BLaER1 treated with 17β-estradiol and CSF1 and Interleukin-3, amounts not matched to agents 10 nM and 100 nM (cell line): ENCODE measurements at regions not wholly inside any gene's neighbourhood (a gene's known extent, or its start where the extent isn't known, plus 50 kb on each side); places are given as distances from the start of the nearest gene placed in this dataset.

ENCODE experiments used
- H3K27ac ChIP-seq, 11 experiments: shearing (Covaris generic); formaldehyde crosslinking; 2 replicates each; pipeline ENCODE4 v1.8.1; 2022
- H3K27me3 ChIP-seq, 11 experiments: shearing (Covaris generic); formaldehyde crosslinking; 2 replicates each; pipeline ENCODE4 v1.8.1; 2022
- H3K36me3 ChIP-seq, 11 experiments: shearing (Covaris generic); formaldehyde crosslinking; 2 replicates each; pipeline ENCODE4 v1.8.1; 2022
- H3K4me1 ChIP-seq, 10 experiments: shearing (Covaris generic); formaldehyde crosslinking; 2 replicates each; pipeline ENCODE4 v1.8.1; 2022
- H3K4me2 ChIP-seq, 11 experiments: shearing (Covaris generic); formaldehyde crosslinking; 2 replicates each; pipeline ENCODE4 v1.8.1; 2022
- H3K4me3 ChIP-seq, 10 experiments: shearing (Covaris generic); formaldehyde crosslinking; 2 replicates each; pipeline ENCODE4 v1.8.1; 2022
- H3K9ac ChIP-seq, 11 experiments: shearing (Covaris generic); formaldehyde crosslinking; 2 replicates each; pipeline ENCODE4 v1.8.1; 2022
- H3K9me3 ChIP-seq, 11 experiments: shearing (Covaris generic); formaldehyde crosslinking; replicated peaks in 1 of 11; 2 replicates each; pipeline ENCODE4 v1.8.1; 2022
- H4K20me1 ChIP-seq, 11 experiments: shearing (Covaris generic); formaldehyde crosslinking; 2 replicates each; pipeline ENCODE4 v1.8.1; 2022
- Cebpa-rat ChIP-seq, 11 experiments: shearing (Covaris generic); IDR thresholded peaks; 2 replicates each; pipeline ENCODE4 v1.8.1; 2022

DNA sequence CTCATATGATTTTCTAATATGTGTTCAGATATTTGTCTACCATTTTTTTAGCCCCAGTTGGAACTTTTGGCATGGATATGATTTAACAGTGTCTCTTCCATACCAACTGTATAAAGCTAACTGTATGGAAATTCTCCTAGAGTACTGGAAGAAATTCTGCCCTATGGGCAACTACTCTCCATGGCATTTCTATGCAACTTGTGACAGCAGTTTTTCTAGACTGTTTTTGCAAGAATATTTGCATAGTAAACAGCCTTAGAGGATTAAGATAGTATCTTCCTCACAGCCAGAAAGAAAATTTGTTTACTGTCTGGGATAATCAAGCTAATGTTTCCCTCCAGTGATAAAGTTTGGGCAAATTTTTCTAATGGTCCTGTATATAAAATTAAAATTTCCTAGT, 119.9 kb upstream of the PCDH17 start:
- H3K4me1 ChIP-seq: no peaks in the 10 kb centered on the region
- no peaks in the 10 kb centered on the region for H3K9me3 ChIP-seq
- H3K27ac ChIP-seq: no peak overlapping the region
- no peaks in the 10 kb centered on the region for H4K20me1 ChIP-seq
- H3K9ac ChIP-seq: no peak overlapping the region
- H3K36me3 ChIP-seq: no peaks in the 10 kb centered on the region
- no peak overlapping the region for H3K4me3 ChIP-seq
- TF ChIP-seq Cebpa-rat (IDR thresholded peaks at IDR 0.05): no peak
- no peak overlapping the region for H3K4me2 ChIP-seq
- no peaks in the 10 kb centered on the region for H3K27me3 ChIP-seq

DNA sequence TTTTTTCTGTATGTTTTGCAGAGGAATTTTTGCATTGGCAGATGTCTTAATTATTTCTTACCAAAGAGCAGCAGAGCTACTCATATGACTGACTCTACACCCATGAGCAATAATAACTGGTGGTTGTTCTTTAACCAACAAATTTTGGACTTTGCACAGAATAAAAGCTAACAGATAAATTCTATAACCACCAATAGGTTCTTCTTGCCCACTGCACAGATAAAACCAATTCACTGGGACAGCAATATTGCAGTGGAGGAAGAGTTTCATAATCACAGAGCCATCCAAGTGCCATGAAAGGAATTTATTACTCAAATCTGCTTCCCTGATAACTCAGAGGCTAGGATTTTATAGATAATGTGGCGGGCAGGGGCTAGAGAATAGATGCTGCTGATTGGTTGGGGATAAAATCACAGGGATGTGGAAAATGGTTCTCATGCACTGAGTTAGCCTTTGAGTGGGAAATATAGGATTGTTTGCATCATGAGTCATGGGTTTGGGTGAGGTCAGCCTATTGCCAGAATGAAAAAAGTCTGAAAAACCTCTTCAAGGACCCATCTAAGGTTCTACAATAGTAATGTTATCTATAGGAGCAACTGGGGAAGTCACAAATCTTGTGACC, 104.3 kb upstream of the PCDH17 start:
- no peak for TF ChIP-seq Cebpa-rat (IDR thresholded peaks at IDR 0.05)
- Histone ChIP-seq H3K4me2 (no peak overlapping the region), H3K9me3 (peaks cover 0 to 15% (median 6%) of the 10 kb centered on the region in 11 experiments; a peak in 11 of 22 replicates), H3K4me3 (no peak overlapping the region), H3K9ac (no peak overlapping the region), H3K27me3 (no peaks in the 10 kb centered on the region), H3K27ac (no peak overlapping the region), H3K4me1 (no peaks in the 10 kb centered on the region), H4K20me1 (no peaks in the 10 kb centered on the region), H3K36me3 (no peaks in the 10 kb centered on the region)

DNA sequence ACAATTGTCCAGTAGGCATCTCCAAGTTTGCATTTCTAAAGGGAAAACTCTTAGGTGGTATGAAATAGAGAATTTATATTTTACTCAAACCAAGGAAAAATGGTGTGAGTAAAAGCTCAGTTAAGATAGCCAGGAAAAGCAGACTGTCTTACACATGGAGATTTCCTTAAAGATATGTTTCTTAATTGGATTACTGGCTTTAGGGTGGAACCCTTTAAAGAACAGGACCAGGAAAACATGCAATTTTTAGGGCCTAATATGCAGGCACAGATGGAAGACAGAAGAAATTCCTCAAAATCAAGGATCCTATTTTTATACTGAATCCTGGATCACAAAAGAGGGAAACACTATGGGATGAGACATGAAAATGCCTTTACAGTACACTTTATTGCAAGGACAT, 100.3 kb upstream of the PCDH17 start:
- Histone ChIP-seq H3K4me1 (no peaks in the 10 kb centered on the region), H4K20me1 (no peaks in the 10 kb centered on the region), H3K36me3 (no peaks in the 10 kb centered on the region), H3K9me3 (peaks cover 0 to 15% (median 6%) of the 10 kb centered on the region in 11 experiments; a peak in 12 of 22 replicates), H3K9ac (no peak overlapping the region), H3K4me2 (no peak overlapping the region), H3K4me3 (no peak overlapping the region), H3K27ac (no peak overlapping the region), H3K27me3 (no peaks in the 10 kb centered on the region)
- no peak for TF ChIP-seq Cebpa-rat (IDR thresholded peaks at IDR 0.05)

DNA sequence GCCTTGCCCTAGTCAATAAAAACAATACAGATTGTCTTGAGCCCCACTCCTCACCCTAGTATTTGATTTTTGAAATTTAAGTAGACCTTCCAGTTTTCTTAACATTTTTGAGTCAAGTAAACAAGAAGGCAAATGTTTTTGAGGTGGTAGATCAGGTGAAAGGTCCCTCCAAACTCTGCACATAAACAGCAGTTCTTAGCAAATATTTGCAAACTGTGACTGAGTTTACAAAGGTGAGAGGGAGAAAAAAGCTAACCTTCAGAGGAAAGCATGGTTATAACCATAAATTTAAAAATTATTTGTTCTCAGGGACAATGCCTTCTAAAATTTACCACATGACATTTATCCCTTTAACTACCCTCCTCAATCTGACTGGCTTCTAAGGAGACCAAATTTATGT, 84.6 kb upstream of the PCDH17 start:
- Histone ChIP-seq H3K9ac (no peak overlapping the region), H3K27me3 (no peaks in the 10 kb centered on the region), H3K4me1 (no peaks in the 10 kb centered on the region), H3K4me2 (no peak overlapping the region), H4K20me1 (no peaks in the 10 kb centered on the region), H3K9me3 (no peaks in the 10 kb centered on the region), H3K36me3 (no peaks in the 10 kb centered on the region), H3K4me3 (no peak overlapping the region), H3K27ac (no peak overlapping the region)
- TF ChIP-seq Cebpa-rat (IDR thresholded peaks at IDR 0.05): no peak

DNA sequence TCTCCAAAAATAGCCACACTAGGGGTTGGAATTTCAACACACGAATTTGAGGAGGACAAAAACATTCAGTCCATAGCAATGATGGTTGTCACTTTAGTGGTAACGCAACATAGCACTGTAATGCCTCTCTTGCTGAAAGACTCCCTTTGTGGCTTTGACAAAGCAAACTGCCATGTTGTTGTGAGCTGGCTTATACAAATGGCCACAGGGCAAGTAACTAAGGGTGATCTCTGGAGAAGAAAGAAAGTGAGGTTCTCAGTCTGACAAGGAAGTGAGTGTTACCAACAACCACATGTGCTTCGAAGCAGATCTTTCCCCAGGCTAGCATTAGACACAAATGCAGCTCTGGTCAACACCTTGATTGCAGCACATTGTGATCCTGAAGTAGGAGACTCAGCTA, 79.1 kb upstream of the PCDH17 start:
- H4K20me1 ChIP-seq: no peaks in the 10 kb centered on the region
- no peak overlapping the region for H3K27ac ChIP-seq
- no peaks in the 10 kb centered on the region for H3K36me3 ChIP-seq
- H3K4me2 ChIP-seq: no peak overlapping the region
- H3K4me3 ChIP-seq: no peak overlapping the region
- H3K27me3 ChIP-seq: no peaks in the 10 kb centered on the region
- no peaks in the 10 kb centered on the region for H3K9me3 ChIP-seq
- TF ChIP-seq Cebpa-rat (IDR thresholded peaks at IDR 0.05): no peak
- H3K4me1 ChIP-seq: no peaks in the 10 kb centered on the region
- no peak overlapping the region for H3K9ac ChIP-seq

DNA sequence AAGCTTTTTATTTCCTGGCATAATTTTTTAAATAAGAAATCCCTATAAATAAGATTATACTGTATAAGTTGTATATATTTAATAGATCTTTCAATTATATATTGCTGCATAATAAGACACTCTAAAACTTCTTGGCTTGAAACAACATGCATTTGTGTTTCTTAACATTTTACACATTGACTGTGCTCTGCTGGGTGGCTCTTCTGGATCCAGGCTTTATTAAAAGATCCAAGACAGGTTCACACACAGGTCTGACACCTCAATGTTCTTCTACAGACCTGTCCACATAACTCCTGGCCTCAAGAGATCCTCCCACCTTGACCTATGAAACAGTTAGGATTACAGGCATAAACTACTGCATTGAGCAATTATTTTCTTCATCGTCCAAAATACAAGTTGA, 77.6 kb upstream of the PCDH17 start:
- TF ChIP-seq Cebpa-rat (IDR thresholded peaks at IDR 0.05): no peak
- H3K9ac ChIP-seq: no peak overlapping the region
- H3K4me1 ChIP-seq: no peaks in the 10 kb centered on the region
- H3K27me3 ChIP-seq: no peaks in the 10 kb centered on the region
- no peak overlapping the region for H3K27ac ChIP-seq
- no peak overlapping the region for H3K4me2 ChIP-seq
- no peaks in the 10 kb centered on the region for H3K36me3 ChIP-seq
- no peaks in the 10 kb centered on the region for H3K9me3 ChIP-seq
- no peak overlapping the region for H3K4me3 ChIP-seq
- no peaks in the 10 kb centered on the region for H4K20me1 ChIP-seq

DNA sequence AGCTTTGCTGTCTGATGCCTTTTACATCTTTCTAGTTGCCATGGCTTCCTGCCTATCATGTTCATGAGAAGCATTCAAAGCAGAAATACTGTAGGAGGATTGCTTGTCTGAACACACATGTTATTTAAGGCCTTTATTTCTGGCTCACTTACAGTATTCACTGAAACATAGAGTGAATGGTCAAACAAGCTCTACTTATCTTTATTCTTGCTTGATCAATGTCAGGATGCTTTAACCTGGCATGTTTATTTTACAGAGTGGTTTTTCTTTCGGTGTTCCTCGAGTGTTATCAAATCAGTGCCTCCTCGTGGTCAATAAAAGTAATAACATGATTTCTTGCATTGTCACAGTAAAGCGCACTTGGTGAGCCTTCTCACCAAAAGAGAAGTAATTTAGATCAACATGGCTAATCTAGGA, 73.5 kb upstream of the PCDH17 start:
- H3K27ac ChIP-seq: no peak overlapping the region
- no peak for TF ChIP-seq Cebpa-rat (IDR thresholded peaks at IDR 0.05)
- no peak overlapping the region for H3K4me3 ChIP-seq

DNA sequence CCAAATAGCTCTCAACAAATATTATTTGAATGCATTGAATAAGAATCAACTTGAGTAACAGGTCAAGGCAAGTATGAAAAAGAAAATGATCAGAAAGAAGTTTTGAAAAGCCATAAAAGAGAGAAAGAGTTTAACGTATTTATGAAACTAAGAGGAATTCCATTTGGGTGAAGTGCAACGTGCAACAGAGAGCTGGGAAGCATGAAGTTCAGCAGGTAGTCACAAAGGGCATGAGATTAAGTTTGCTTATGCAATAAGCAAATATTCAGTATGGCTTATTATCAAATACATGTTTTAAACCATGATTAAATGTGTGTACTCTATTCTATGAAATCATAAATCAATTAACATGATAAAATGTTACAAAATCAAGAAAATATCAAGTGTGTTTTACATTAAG, 62.7 kb upstream of the PCDH17 start:
- Histone ChIP-seq H3K27ac (no peak overlapping the region), H3K9ac (no peak overlapping the region), H3K9me3 (no peaks in the 10 kb centered on the region), H3K27me3 (no peaks in the 10 kb centered on the region), H3K4me3 (no peak overlapping the region), H3K4me2 (no peak overlapping the region), H4K20me1 (no peaks in the 10 kb centered on the region), H3K36me3 (no peaks in the 10 kb centered on the region), H3K4me1 (peaks cover 0 to 17% (median 9%) of the 10 kb centered on the region in 10 experiments; a peak in 8 of 20 replicates)
- TF ChIP-seq Cebpa-rat (IDR thresholded peaks at IDR 0.05): no peak

More for the DNA sequence above, 73.5 kb upstream of the PCDH17 start:
- no peaks in the 10 kb centered on the region for H3K4me1 ChIP-seq
- H3K36me3 ChIP-seq: no peaks in the 10 kb centered on the region
- no peak overlapping the region for H3K9ac ChIP-seq
- H3K27me3 ChIP-seq: no peaks in the 10 kb centered on the region
- no peak overlapping the region for H3K4me2 ChIP-seq
- H3K9me3 ChIP-seq: no peaks in the 10 kb centered on the region
- H4K20me1 ChIP-seq: no peaks in the 10 kb centered on the region

DNA sequence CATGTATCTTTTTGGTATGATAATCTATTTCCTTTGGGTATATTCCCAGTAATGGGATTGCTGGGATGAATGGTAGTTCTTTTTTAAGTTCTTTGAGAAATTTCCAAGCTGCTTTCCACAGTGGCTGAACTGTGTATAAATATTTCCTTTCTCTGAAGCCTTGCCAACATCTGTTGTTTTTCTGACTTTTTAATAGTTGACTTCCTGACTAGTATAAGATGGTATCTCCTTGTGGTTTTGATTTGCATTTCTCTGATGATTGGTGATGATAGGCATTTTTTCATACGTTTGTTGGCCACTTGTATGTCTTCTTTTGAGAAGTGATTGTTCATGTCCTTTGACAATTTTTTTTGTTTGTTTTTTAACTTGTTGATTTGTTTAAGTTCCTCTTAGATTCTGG, 61.6 kb upstream of the PCDH17 start:
- no peaks in the 10 kb centered on the region for H4K20me1 ChIP-seq
- peaks cover 0 to 17% (median 9%) of the 10 kb centered on the region in 10 experiments; a peak in 8 of 20 replicates for H3K4me1 ChIP-seq
- peak overlapping the region in 5 of 11 experiments; percentile 12 to 53 (median 28); a peak in 9 of 22 replicates for H3K4me2 ChIP-seq
- no peak overlapping the region for H3K9ac ChIP-seq
- no peaks in the 10 kb centered on the region for H3K27me3 ChIP-seq
- no peak overlapping the region for H3K4me3 ChIP-seq
- no peak overlapping the region for H3K27ac ChIP-seq
- H3K9me3 ChIP-seq: no peaks in the 10 kb centered on the region
- no peak for TF ChIP-seq Cebpa-rat (IDR thresholded peaks at IDR 0.05)
- no peaks in the 10 kb centered on the region for H3K36me3 ChIP-seq
